PC-3 (cell line): ENCODE measurements at regions not wholly inside any gene's neighbourhood (a gene's known extent, or its start where the extent isn't known, plus 50 kb on each side); places are given as distances from the start of the nearest gene placed in this dataset.

Experiments
- CTCF ChIP-seq: fragments of 300-600 bp; sonication (generic); conservative IDR thresholded peaks from 2 replicates; pipeline ENCODE4 v1.5.1; 2017; ENCODE audit warnings: antibody characterized with exemption, low read depth, mild to moderate bottlenecking, low read length
- EZH2phosphoT487 ChIP-seq: fragments of 300-600 bp; sonication (generic); IDR thresholded peaks from 2 replicates; pipeline ENCODE4 v1.6.1; 2018; ENCODE audit warnings: mild to moderate bottlenecking, antibody characterized with exemption, low read length, borderline replicate concordance

- no peak for TF ChIP-seq EZH2phosphoT487
- TF ChIP-seq CTCF = no peak
Observed at GRCh38 chr13:76737526-76737925, 148.7 kb downstream of the KCTD12 start.
